ENCODE measurements at regions not wholly inside any gene's neighbourhood (a gene's known extent, or its start where the extent isn't known, plus 50 kb on each side); places are given as distances from the start of the nearest gene placed in this dataset.

GRCh38 chr1:214187933-214188332 is 93.0 kb upstream of the SMYD2 start:
- H2AFZ ChIP-seq (ENCODE audit: low read length): no peak overlapping the region
- no peak overlapping the region for H3K27ac ChIP-seq (ENCODE audit: low read depth, low read length, poor library complexity, severe bottlenecking)
- H3K4me2 ChIP-seq (ENCODE audit: low read length): no peak overlapping the region
- H3K79me2 ChIP-seq (ENCODE audit: insufficient read depth, low read length): no peaks in the 10 kb centered on the region
- H3K4me1 ChIP-seq (ENCODE audit: insufficient read depth, low read length, severe bottlenecking): no peaks in the 10 kb centered on the region
- H3K4me3 ChIP-seq (ENCODE audit: low read depth, low read length, poor library complexity, severe bottlenecking): no peak overlapping the region
- H3K9me3 ChIP-seq (ENCODE audit: low read length): no peaks in the 10 kb centered on the region
- no peak overlapping the region for H3K9ac ChIP-seq (ENCODE audit: low read length)
- no peaks in the 10 kb centered on the region for H3K36me3 ChIP-seq (ENCODE audit: insufficient read depth, low read length)
- H3F3A ChIP-seq (ENCODE audit: insufficient read depth, low read length): no peaks in the 10 kb centered on the region
- H4K20me1 ChIP-seq (ENCODE audit: insufficient read depth, low read length): no peaks in the 10 kb centered on the region
- no peaks in the 10 kb centered on the region; the same call in 1 of the 2 replicates for H3K27me3 ChIP-seq (ENCODE audit: insufficient read depth, low read length)
- TF ChIP-seq CTCF (IDR thresholded peaks at IDR 0.05; ENCODE audit: low read length) (no peak), EZH2 (IDR thresholded peaks at IDR 0.05; ENCODE audit: borderline replicate concordance, low read length) (no peak)
- H3K9me2 ChIP-seq (ENCODE audit: low read depth, low read length): no peaks in the 10 kb centered on the region

DNA sequence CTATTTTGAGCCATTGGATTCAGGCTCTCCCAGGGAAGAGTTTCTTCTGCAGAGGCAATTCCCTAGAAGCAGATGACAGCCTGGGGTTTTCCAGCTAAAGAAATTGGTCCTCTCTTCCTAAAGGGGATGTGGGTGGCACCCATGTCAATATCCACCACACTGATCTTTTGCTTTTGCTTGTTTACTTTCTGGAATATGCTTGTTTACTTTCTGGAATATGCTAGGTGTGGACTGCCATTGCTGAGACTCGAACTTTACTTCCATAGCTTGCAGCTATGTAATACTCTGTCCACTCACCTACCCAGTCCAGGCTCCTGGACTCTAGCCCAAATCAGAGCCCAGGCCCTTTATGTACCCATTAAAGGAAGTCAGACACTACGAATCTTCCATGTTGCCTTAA is 92.1 kb upstream of the SMYD2 start:
- Histone ChIP-seq H3K4me3 (ENCODE audit: low read depth, low read length, poor library complexity, severe bottlenecking) (no peak overlapping the region), H3K79me2 (ENCODE audit: insufficient read depth, low read length) (no peaks in the 10 kb centered on the region), H3K27me3 (ENCODE audit: insufficient read depth, low read length) (no peaks in the 10 kb centered on the region; the same call in 1 of the 2 replicates), H3F3A (ENCODE audit: insufficient read depth, low read length) (no peaks in the 10 kb centered on the region), H3K9me2 (ENCODE audit: low read depth, low read length) (no peaks in the 10 kb centered on the region), H3K27ac (ENCODE audit: low read depth, low read length, poor library complexity, severe bottlenecking) (no peak overlapping the region), H3K9me3 (ENCODE audit: low read length) (no peaks in the 10 kb centered on the region), H2AFZ (ENCODE audit: low read length) (no peak overlapping the region), H3K4me2 (ENCODE audit: low read length) (no peak overlapping the region), H4K20me1 (ENCODE audit: insufficient read depth, low read length) (no peaks in the 10 kb centered on the region), H3K9ac (ENCODE audit: low read length) (no peak overlapping the region), H3K36me3 (ENCODE audit: insufficient read depth, low read length) (no peaks in the 10 kb centered on the region), H3K4me1 (ENCODE audit: insufficient read depth, low read length, severe bottlenecking) (no peaks in the 10 kb centered on the region)
- TF ChIP-seq EZH2 (IDR thresholded peaks at IDR 0.05; ENCODE audit: borderline replicate concordance, low read length): no peak
- TF ChIP-seq CTCF (IDR thresholded peaks at IDR 0.05; ENCODE audit: low read length): no peak

DNA sequence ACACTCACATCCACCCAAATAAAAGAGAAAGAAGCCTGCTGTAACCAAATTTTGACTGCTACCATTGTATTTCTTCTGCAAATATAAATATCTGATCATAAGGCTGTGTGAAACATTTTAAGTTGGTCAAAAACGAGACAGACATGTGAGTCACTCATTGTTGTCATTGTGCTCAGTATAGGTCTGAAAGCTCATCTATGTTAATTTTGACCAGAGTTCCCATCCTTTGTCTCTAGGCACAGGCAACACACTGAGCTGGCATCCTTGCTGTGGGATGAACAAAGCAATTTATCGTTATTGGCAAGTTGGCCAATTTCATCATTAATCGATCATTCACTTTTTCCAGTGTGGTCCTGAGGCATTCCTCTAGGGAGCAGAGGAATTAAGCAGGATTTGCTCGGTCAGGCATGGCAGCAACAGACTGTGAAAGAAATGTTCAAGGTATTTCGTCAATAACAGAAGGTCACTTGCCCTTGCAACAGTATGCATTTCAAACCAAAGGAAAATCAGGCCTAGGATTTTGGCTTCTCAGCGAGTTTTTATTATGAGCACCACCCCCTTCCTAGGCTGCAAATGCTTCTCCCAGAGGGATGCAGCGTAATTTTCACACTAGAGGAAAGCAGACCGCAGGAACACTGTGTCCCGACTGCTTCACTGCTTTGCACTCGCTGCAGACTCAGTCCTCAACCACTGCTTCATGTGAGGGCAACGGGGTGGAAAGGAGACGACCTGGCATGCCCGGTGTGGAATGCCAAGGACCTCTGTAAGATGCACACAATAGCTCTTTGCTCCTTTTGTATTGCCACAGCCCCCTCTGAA is 87.9 kb upstream of the SMYD2 start:
- TF ChIP-seq CTCF (IDR thresholded peaks at IDR 0.05; ENCODE audit: low read length) (no peak), EZH2 (IDR thresholded peaks at IDR 0.05; ENCODE audit: borderline replicate concordance, low read length) (no peak)
- Histone ChIP-seq H3F3A (ENCODE audit: insufficient read depth, low read length) (no peaks in the 10 kb centered on the region), H3K9ac (ENCODE audit: low read length) (no peak overlapping the region), H3K9me3 (ENCODE audit: low read length) (no peaks in the 10 kb centered on the region), H4K20me1 (ENCODE audit: insufficient read depth, low read length) (no peaks in the 10 kb centered on the region), H3K4me1 (ENCODE audit: insufficient read depth, low read length, severe bottlenecking) (no peaks in the 10 kb centered on the region), H3K9me2 (ENCODE audit: low read depth, low read length) (no peaks in the 10 kb centered on the region), H3K4me2 (ENCODE audit: low read length) (no peak overlapping the region), H3K4me3 (ENCODE audit: low read depth, low read length, poor library complexity, severe bottlenecking) (no peak overlapping the region), H3K27me3 (ENCODE audit: insufficient read depth, low read length) (no peaks in the 10 kb centered on the region), H3K79me2 (ENCODE audit: insufficient read depth, low read length) (no peaks in the 10 kb centered on the region), H2AFZ (ENCODE audit: low read length) (no peak overlapping the region), H3K36me3 (ENCODE audit: insufficient read depth, low read length) (no peaks in the 10 kb centered on the region), H3K27ac (ENCODE audit: low read depth, low read length, poor library complexity, severe bottlenecking) (no peak overlapping the region)

Data from OCI-LY1 (cell line).